PC-9 (cell line): ENCODE measurements at regions not wholly inside any gene's neighbourhood (a gene's known extent, or its start where the extent isn't known, plus 50 kb on each side); places are given as distances from the start of the nearest gene placed in this dataset.

ENCODE experiments used
- BruUV-seq: library from RNA; stranded (reverse); fragments of 400-500 nt; replicated peaks from 2 replicates; lab custom pipeline; 2021; lab: Mats Ljungman, UMichigan
- CTCF ChIA-PET: fragments of 300-600 bp; sonication (Branson Sonifier 250); formaldehyde crosslinking; loops from one replicate; lab custom pipeline; 2022; ENCODE audit warnings: antibody characterized with exemption; lab: Charles Lee
- POLR2A ChIA-PET: fragments of 300-600 bp; sonication (Branson Sonifier 250); formaldehyde crosslinking; loops from one replicate; lab custom pipeline; 2022; ENCODE audit warnings: antibody characterized with exemption; ENCODE audit not compliant: unreplicated experiment; lab: Charles Lee
- DNase-seq, 2 experiments: peaks; one replicate each; pipeline versions ENCODE4 v3.0.0 to v3.0.0-alpha.2; 2015 to 2022; ENCODE audit warnings: mixed read lengths in 1 of 2
- H2AFZ ChIP-seq: fragments of 200-600 bp; sonication (generic); 2 replicates; pipeline ENCODE4 v1.8.1; 2017; ENCODE audit warnings: antibody characterized with exemption
- H3F3A ChIP-seq: fragments of 200-600 bp; sonication (generic); 2 replicates; pipeline ENCODE4 v1.8.1; 2017; ENCODE audit warnings: antibody characterized with exemption, mild to moderate bottlenecking, low read depth; ENCODE audit not compliant: insufficient read depth
- H3K27ac ChIP-seq: fragments of 200-600 bp; sonication (generic); 2 replicates; pipeline ENCODE4 v1.6.1; 2016; ENCODE audit warnings: mixed run types
- H3K27me3 ChIP-seq: fragments of 200-600 bp; sonication (generic); 2 replicates; pipeline ENCODE4 v1.6.1; 2016; ENCODE audit warnings: low read depth, mixed run types; ENCODE audit not compliant: insufficient read depth
- H3K36me3 ChIP-seq: fragments of 200-600 bp; sonication (generic); 2 replicates; pipeline ENCODE4 v1.6.1; 2016; ENCODE audit warnings: low read depth, mixed run types
- H3K4me1 ChIP-seq: fragments of 200-600 bp; sonication (generic); replicated peaks from 2 replicates; pipeline ENCODE4 v1.6.1; 2016; ENCODE audit warnings: mixed run types; ENCODE audit not compliant: insufficient read depth
- H3K4me2 ChIP-seq: fragments of 200-600 bp; sonication (generic); 2 replicates; pipeline ENCODE4 v1.6.1; 2017; ENCODE audit warnings: mixed run types
- H3K4me3 ChIP-seq: fragments of 200-600 bp; sonication (generic); 2 replicates; pipeline ENCODE4 v1.6.1; 2016; ENCODE audit warnings: mixed run types
- H3K79me2 ChIP-seq: fragments of 200-600 bp; sonication (generic); 2 replicates; pipeline ENCODE4 v1.6.1; 2017; ENCODE audit warnings: low read depth, mixed run types
- H3K9me2 ChIP-seq: fragments of 200-600 bp; sonication (generic); 2 replicates; pipeline ENCODE4 v1.8.1; 2017; ENCODE audit warnings: mild to moderate bottlenecking; ENCODE audit not compliant: insufficient read depth
- H3K9me3 ChIP-seq: fragments of 200-600 bp; sonication (generic); 2 replicates; pipeline ENCODE4 v1.8.1; 2016; ENCODE audit warnings: low read depth; ENCODE audit not compliant: insufficient read depth
- H4K20me1 ChIP-seq: fragments of 200-600 bp; sonication (generic); 2 replicates; pipeline ENCODE4 v1.8.1; 2017; ENCODE audit not compliant: insufficient read depth
- CTCF ChIP-seq: fragments of 200-600 bp; sonication (generic); conservative IDR thresholded peaks from 2 replicates; pipeline ENCODE4 v1.6.1; 2017; ENCODE audit warnings: mixed run types, antibody characterized with exemption, mild to moderate bottlenecking, moderate library complexity
- EZH2 ChIP-seq: fragments of 200-600 bp; sonication (generic); IDR thresholded peaks from 2 replicates; pipeline ENCODE4 v1.8.0; 2017; ENCODE audit warnings: antibody characterized with exemption, low read depth
- intact Hi-C: fragments of 100-400 bp; cut with micrococcal nuclease; formaldehyde crosslinking; loops from one replicate; pipeline ENCODE4 v1.10.0; 2022; ENCODE audit not compliant: unreplicated experiment

GRCh38 chr7:37557571-37558209, 109.0 kb upstream of the ELMO1 start:
- Histone ChIP-seq H3K36me3 (no peaks in the 10 kb centered on the region), H2AFZ (no peak overlapping the region), H3K9me3 (no peaks in the 10 kb centered on the region), H3K4me3 (no peak overlapping the region), H3K27ac (no peak overlapping the region), H3K27me3 (no peaks in the 10 kb centered on the region), H3K79me2 (no peaks in the 10 kb centered on the region), H4K20me1 (no peaks in the 10 kb centered on the region), H3K9me2 (no peaks in the 10 kb centered on the region), H3F3A (no peaks in the 10 kb centered on the region; the same call in 1 of the 2 replicates), H3K4me2 (no peak overlapping the region), H3K4me1 (no peaks in the 10 kb centered on the region)
- DNase-seq = no peak
- no TSS peak for BruUV-seq
- ChIA-PET POLR2A (no interaction called here), CTCF (no interaction called here)
- TF ChIP-seq EZH2 (no peak), CTCF (no peak)
- intact Hi-C loops = no loop called here

- H3K4me2 ChIP-seq = no peak overlapping the region
- no peaks in the 10 kb centered on the region for H3K36me3 ChIP-seq
- no peak for DNase-seq
- H3K79me2 ChIP-seq = no peaks in the 10 kb centered on the region
- no peaks in the 10 kb centered on the region for H3K4me1 ChIP-seq
- no peaks in the 10 kb centered on the region for H3K9me2 ChIP-seq
- BruUV-seq = no TSS peak
- no peaks in the 10 kb centered on the region for H4K20me1 ChIP-seq
- H3K27ac ChIP-seq = no peak overlapping the region
- CTCF ChIA-PET = no interaction called here
- H3K9me3 ChIP-seq = no peaks in the 10 kb centered on the region
- H3K4me3 ChIP-seq = no peak overlapping the region
- TF ChIP-seq CTCF (no peak), EZH2 (no peak)
- no peak overlapping the region for H2AFZ ChIP-seq
- H3K27me3 ChIP-seq = no peaks in the 10 kb centered on the region
- POLR2A ChIA-PET = no interaction called here
- H3F3A ChIP-seq = no peaks in the 10 kb centered on the region
- intact Hi-C loops = no loop called here
Observed at GRCh38 chr7:37558320-37559096, 109.8 kb upstream of the ELMO1 start.

- Histone ChIP-seq H3K9me2 (no peaks in the 10 kb centered on the region), H3K4me3 (peak overlapping the region; percentile 45), H3F3A (no peaks in the 10 kb centered on the region), H3K4me2 (peak overlapping the region; percentile 68), H3K4me1 (no peaks in the 10 kb centered on the region), H3K36me3 (no peaks in the 10 kb centered on the region), H3K9me3 (0 out of 2 replicates have a peak, but pooled peaks cover 3% of the 10 kb centered on the region), H3K27me3 (no peaks in the 10 kb centered on the region), H3K79me2 (no peaks in the 10 kb centered on the region), H4K20me1 (no peaks in the 10 kb centered on the region), H3K27ac (no peak overlapping the region), H2AFZ (peak overlapping the region; percentile 70)
- POLR2A ChIA-PET = no interaction called here
- CTCF ChIA-PET = no interaction called here
- no TSS peak for BruUV-seq
- TF ChIP-seq EZH2 (no peak), CTCF (no peak)
- DNase-seq = no peak
- intact Hi-C loops = no loop called here
Observed at GRCh38 chr7:37570145-37570544, 113.4 kb upstream of the GPR141 start.
